Liver (tissue), 3 donors: ENCODE measurements at regions not wholly inside any gene's neighbourhood (a gene's known extent, or its start where the extent isn't known, plus 50 kb on each side); places are given as distances from the start of the nearest gene placed in this dataset.

Experiments
- ATF3 ChIP-seq: IDR thresholded peaks from 2 replicates; pipeline ENCODE4 v1.6.1; 2016; ENCODE audit warnings: antibody characterized with exemption
- CTCF ChIP-seq: fragments of 150-350 bp; IDR thresholded peaks from 2 replicates; pipeline ENCODE4 v1.5.1; 2017; ENCODE audit warnings: improper control_type of control experiment, low read depth, low read length; ENCODE audit not compliant: missing input control
- GABPA ChIP-seq, 2 donors: IDR thresholded peaks in 1 of 2; conservative IDR thresholded peaks in 1 of 2; 2 replicates each; pipeline ENCODE4 v1.6.1; 2016; ENCODE audit warnings: antibody characterized with exemption in 2 of 2, mild to moderate bottlenecking in 1 of 2, moderate library complexity in 1 of 2
- JUND ChIP-seq, 2 donors: IDR thresholded peaks; 2 replicates each; pipeline ENCODE4 v1.6.1; 2016; ENCODE audit warnings: antibody characterized with exemption in 2 of 2
- RAD21 ChIP-seq, 2 donors: IDR thresholded peaks; 2 replicates each; pipeline ENCODE4 v1.6.1; 2016; ENCODE audit warnings: antibody characterized with exemption in 2 of 2, mild to moderate bottlenecking in 2 of 2
- REST ChIP-seq: IDR thresholded peaks from 2 replicates; pipeline ENCODE4 v1.6.1; 2016; ENCODE audit warnings: antibody characterized with exemption, mild to moderate bottlenecking
- YY1 ChIP-seq: IDR thresholded peaks from 2 replicates; pipeline ENCODE4 v1.6.1; 2016; ENCODE audit warnings: antibody characterized with exemption, mild to moderate bottlenecking
- ZBTB33 ChIP-seq: IDR thresholded peaks from 2 replicates; pipeline ENCODE4 v1.6.1; 2016; ENCODE audit warnings: antibody characterized with exemption
- donor health status: healthy.
- donor health status: healthy.

GRCh38 chr3:14311729-14312128, 90.7 kb upstream of the SLC6A6 start:
- TF ChIP-seq CTCF, result no peak
- TF ChIP-seq JUND (IDR thresholded peaks at IDR 0.05), result no peak
- no peak for TF ChIP-seq RAD21 (IDR thresholded peaks at IDR 0.05)
- no peak for TF ChIP-seq ZBTB33
- no peak for TF ChIP-seq ATF3
- no peak for TF ChIP-seq REST
- TF ChIP-seq GABPA (IDR thresholded peaks at IDR 0.05 in 1 of 2, conservative IDR thresholded peaks at IDR 0.05 in 1 of 2), result no peak
- no peak for TF ChIP-seq YY1
